ENCODE measurements at regions not wholly inside any gene's neighbourhood (a gene's known extent, or its start where the extent isn't known, plus 50 kb on each side); places are given as distances from the start of the nearest gene placed in this dataset.
"Not testable (repeated sequence)": the region's sequence is repeated elsewhere in the genome, so short reads cannot be mapped to it uniquely, and the experiment has no call there.

- DNase-seq: no peak
Measured at GRCh38 chr4:114088481-114088880, 109.0 kb upstream of the ARSJ start.

GRCh38 chr4:114091546-114091945, 112.1 kb upstream of the ARSJ start:
- no peak for DNase-seq

GRCh38 chr4:114093221-114093715, 113.8 kb upstream of the ARSJ start:
- no peak for DNase-seq

- no peak for DNase-seq
Measured at GRCh38 chr4:114100288-114101031, 121.0 kb upstream of the ARSJ start.

- DNase-seq: no peak
Measured at GRCh38 chr4:114103908-114104307, 124.5 kb upstream of the ARSJ start.

- DNase-seq: no peak
Measured at GRCh38 chr4:114108869-114109268, 129.4 kb upstream of the ARSJ start.

- DNase-seq: no peak
Measured at GRCh38 chr4:114109776-114110175, 130.3 kb upstream of the ARSJ start.

- DNase-seq: no peak
Measured at GRCh38 chr4:114115526-114115925, 136.1 kb upstream of the ARSJ start.

- DNase-seq: no peak
Measured at GRCh38 chr4:114116861-114117260, 137.4 kb upstream of the ARSJ start.

GRCh38 chr4:114121221-114121620, 141.8 kb upstream of the ARSJ start:
- no peak for DNase-seq

- no peak for DNase-seq
Measured at GRCh38 chr4:114132199-114132598, 152.8 kb upstream of the ARSJ start.

- DNase-seq: no peak
Measured at GRCh38 chr4:114132830-114133229, 153.4 kb upstream of the ARSJ start.

GRCh38 chr4:114136069-114136468, 156.6 kb upstream of the ARSJ start:
- DNase-seq: no peak

- DNase-seq: no peak
Measured at GRCh38 chr4:114137984-114138383, 158.5 kb upstream of the ARSJ start.

- DNase-seq: no peak
Measured at GRCh38 chr4:114146947-114147618, 167.6 kb upstream of the ARSJ start.

- not testable (repeated sequence) for DNase-seq
Measured at GRCh38 chr4:114147619-114148208, 168.3 kb upstream of the ARSJ start.

- not testable (repeated sequence) for DNase-seq
Measured at GRCh38 chr4:114148372-114149070, 169.1 kb upstream of the ARSJ start.

- DNase-seq: no peak
Measured at GRCh38 chr4:114156371-114156770, 176.9 kb upstream of the ARSJ start.

GRCh38 chr4:114161809-114162208, 182.4 kb upstream of the ARSJ start:
- DNase-seq: no peak

GRCh38 chr4:114163051-114163450, 183.6 kb upstream of the ARSJ start:
- DNase-seq: no peak

GRCh38 chr4:114173968-114174367, 194.5 kb upstream of the ARSJ start:
- no peak for DNase-seq

- no peak for DNase-seq
Measured at GRCh38 chr4:114177628-114178027, 198.2 kb upstream of the ARSJ start.

- DNase-seq: no peak
Measured at GRCh38 chr4:114178392-114178791, 198.9 kb upstream of the ARSJ start.

All from right hindlimb (tissue), 1 donor.